Urinary bladder (tissue), 3 donors: ENCODE measurements at regions not wholly inside any gene's neighbourhood (a gene's known extent, or its start where the extent isn't known, plus 50 kb on each side); places are given as distances from the start of the nearest gene placed in this dataset.
A peak's percentile ranks its signal among the peaks of the same experiment; 100 is the strongest.

ENCODE experiments used
- DNase-seq: peaks from one replicate; pipeline ENCODE4 v3.0.0-alpha.2; 2015; ENCODE audit errors: extremely low spot score
- H3K27ac ChIP-seq: one replicate; pipeline ENCODE4 v1.5.1; 2013; ENCODE audit warnings: low read depth, mild to moderate bottlenecking, moderate library complexity
- H3K36me3 ChIP-seq: one replicate; pipeline ENCODE4 v1.6.1; 2013; ENCODE audit warnings: mild to moderate bottlenecking, moderate library complexity; ENCODE audit not compliant: insufficient read depth
- H3K4me1 ChIP-seq: one replicate; pipeline ENCODE4 v1.6.1; 2013; ENCODE audit warnings: mild to moderate bottlenecking, moderate library complexity; ENCODE audit not compliant: insufficient read depth
- H3K4me3 ChIP-seq: one replicate; pipeline ENCODE4 v1.5.1; 2013; ENCODE audit warnings: low read depth, low read length
- WGBS: extraction: QIAGEN DNeasy Blood & Tissue Kit; methylation state at CpG from one replicate; pipeline ENCODE4 v1.1.7; 2013; 5-methylcytosine and 5-hydroxymethylcytosine counted together
- donor health status: healthy with polysubstance abuse.
- donor health status: healthy.

GRCh38 chr2:38192976-38193375, 117.0 kb upstream of the CYP1B1 start:
- no peak overlapping the region for H3K4me3 ChIP-seq
- H3K27ac ChIP-seq: no peak overlapping the region
- no peaks in the 10 kb centered on the region for H3K36me3 ChIP-seq
- DNase-seq: no peak
- no peaks in the 10 kb centered on the region for H3K4me1 ChIP-seq
- 78% methylated on average over 3 of the region's 3 CpGs for WGBS

GRCh38 chr2:38192046-38192445, 116.1 kb upstream of the CYP1B1 start:
- no peak overlapping the region for H3K4me3 ChIP-seq

GRCh38 chr2:38191516-38191915, 115.6 kb upstream of the CYP1B1 start:
- DNase-seq: no peak
- no peak overlapping the region for H3K4me3 ChIP-seq
- no peaks in the 10 kb centered on the region for H3K36me3 ChIP-seq
- WGBS: 83% methylated on average over 2 of the region's 2 CpGs
- no peak overlapping the region for H3K27ac ChIP-seq
- no peaks in the 10 kb centered on the region for H3K4me1 ChIP-seq

More at GRCh38 chr2:38192046-38192445, 116.1 kb upstream of the CYP1B1 start:
- no peak overlapping the region for H3K27ac ChIP-seq
- H3K4me1 ChIP-seq: no peaks in the 10 kb centered on the region
- no peaks in the 10 kb centered on the region for H3K36me3 ChIP-seq
- DNase-seq: no peak

- WGBS: 96% methylated on average over 3 of the region's 3 CpGs
- no peak overlapping the region for H3K27ac ChIP-seq
These were observed 114.7 kb upstream of the CYP1B1 start for GRCh38 chr2:38190542-38191218.

GRCh38 chr2:38187541-38188011, 111.6 kb upstream of the CYP1B1 start:
- no peak overlapping the region for H3K4me3 ChIP-seq
- H3K27ac ChIP-seq: peak overlapping the region; percentile 56
- no peak for DNase-seq
- H3K36me3 ChIP-seq: no peaks in the 10 kb centered on the region
- WGBS: 25% methylated on average over 5 of the region's 5 CpGs
- H3K4me1 ChIP-seq: no peaks in the 10 kb centered on the region

More at GRCh38 chr2:38190542-38191218, 114.7 kb upstream of the CYP1B1 start:
- Histone ChIP-seq H3K4me1 (no peaks in the 10 kb centered on the region), H3K4me3 (no peak overlapping the region), H3K36me3 (no peaks in the 10 kb centered on the region)
- no peak for DNase-seq

GRCh38 chr2:38185012-38185491, 109.1 kb upstream of the CYP1B1 start:
- Histone ChIP-seq H3K27ac (no peak overlapping the region), H3K4me1 (no peaks in the 10 kb centered on the region), H3K36me3 (no peaks in the 10 kb centered on the region), H3K4me3 (no peak overlapping the region)
- DNase-seq: no peak
- WGBS: 46% methylated on average over 1 of the region's 1 CpG

- Histone ChIP-seq H3K4me1 (no peaks in the 10 kb centered on the region), H3K27ac (no peak overlapping the region), H3K36me3 (no peaks in the 10 kb centered on the region), H3K4me3 (no peak overlapping the region)
- peak; percentile 75 for DNase-seq
- 42% methylated on average over 4 of the region's 4 CpGs for WGBS
These were observed 106.6 kb upstream of the CYP1B1 start for GRCh38 chr2:38182492-38183003.

- no peaks in the 10 kb centered on the region for H3K4me1 ChIP-seq
- H3K36me3 ChIP-seq: no peaks in the 10 kb centered on the region
- H3K27ac ChIP-seq: no peak overlapping the region
- 74% methylated on average over 5 of the region's 5 CpGs for WGBS
- DNase-seq: no peak
- H3K4me3 ChIP-seq: no peak overlapping the region
These were observed 106.0 kb upstream of the CYP1B1 start for GRCh38 chr2:38181806-38182491.

GRCh38 chr2:38180754-38181153, 104.8 kb upstream of the CYP1B1 start:
- WGBS: 79% methylated on average over 3 of the region's 3 CpGs
- H3K27ac ChIP-seq: no peak overlapping the region

GRCh38 chr2:38178556-38179419, 102.8 kb upstream of the CYP1B1 start:
- 68% methylated on average over 5 of the region's 5 CpGs for WGBS
- no peak for DNase-seq
- H3K4me1 ChIP-seq: no peaks in the 10 kb centered on the region
- no peaks in the 10 kb centered on the region for H3K36me3 ChIP-seq
- H3K27ac ChIP-seq: no peak overlapping the region
- H3K4me3 ChIP-seq: no peak overlapping the region

More at GRCh38 chr2:38180754-38181153, 104.8 kb upstream of the CYP1B1 start:
- Histone ChIP-seq H3K4me1 (no peaks in the 10 kb centered on the region), H3K36me3 (no peaks in the 10 kb centered on the region), H3K4me3 (no peak overlapping the region)
- no peak for DNase-seq

GRCh38 chr2:38178119-38178518, 102.2 kb upstream of the CYP1B1 start:
- Histone ChIP-seq H3K4me3 (no peak overlapping the region), H3K36me3 (no peaks in the 10 kb centered on the region), H3K27ac (no peak overlapping the region), H3K4me1 (no peaks in the 10 kb centered on the region)
- WGBS: 77% methylated on average over 3 of the region's 3 CpGs
- DNase-seq: no peak

GRCh38 chr2:38176619-38177021, 100.7 kb upstream of the CYP1B1 start:
- no peak for DNase-seq
- Histone ChIP-seq H3K4me3 (no peak overlapping the region), H3K4me1 (no peaks in the 10 kb centered on the region), H3K36me3 (no peaks in the 10 kb centered on the region), H3K27ac (no peak overlapping the region)
- 94% methylated on average over 2 of the region's 2 CpGs for WGBS

GRCh38 chr2:38174646-38175423, 98.9 kb upstream of the CYP1B1 start:
- 66% methylated on average over 7 of the region's 7 CpGs for WGBS
- no peak overlapping the region for H3K4me3 ChIP-seq
- no peaks in the 10 kb centered on the region for H3K4me1 ChIP-seq
- no peak overlapping the region for H3K27ac ChIP-seq
- DNase-seq: no peak
- no peaks in the 10 kb centered on the region for H3K36me3 ChIP-seq
